HL-60/S4 (cell line): ENCODE measurements at regions not wholly inside any gene's neighbourhood (a gene's known extent, or its start where the extent isn't known, plus 50 kb on each side); places are given as distances from the start of the nearest gene placed in this dataset.

Experiments used
- in situ Hi-C: fragments of 300-500 bp; cut with MboI; formaldehyde crosslinking; loops from 2 replicates; pipeline ENCODE4 v1.14.3; 2022; ENCODE audit warnings: low sequenced_read_pairs

GRCh38 chr2:60070196-60070595 is 483.3 kb downstream of the BCL11A start:
- in situ Hi-C loops = no loop called here

GRCh38 chr2:60068755-60069154 is 484.7 kb downstream of the BCL11A start:
- in situ Hi-C loops = no loop called here

- in situ Hi-C loops = no loop called here
Observed at GRCh38 chr2:60067006-60067405, 486.4 kb downstream of the BCL11A start.

GRCh38 chr2:60066096-60066839 is 487.2 kb downstream of the BCL11A start:
- in situ Hi-C loops = no loop called here

- in situ Hi-C loops = no loop called here
Observed at GRCh38 chr2:60064687-60065389, 488.6 kb downstream of the BCL11A start.

- in situ Hi-C loops = no loop called here
Observed at GRCh38 chr2:60058781-60059180, 494.7 kb downstream of the BCL11A start.

- in situ Hi-C loops = no loop called here
Observed at GRCh38 chr2:60054571-60055340, 498.7 kb downstream of the BCL11A start.

- in situ Hi-C loops = no loop called here
Observed at GRCh38 chr2:60053791-60054190, 499.7 kb downstream of the BCL11A start.

GRCh38 chr2:60052601-60053000 is 500.9 kb downstream of the BCL11A start:
- in situ Hi-C loops = no loop called here

- in situ Hi-C loops = no loop called here
Observed at GRCh38 chr2:60051991-60052390, 501.5 kb downstream of the BCL11A start.

- in situ Hi-C loops = no loop called here
Observed at GRCh38 chr2:60047944-60048525, 505.4 kb downstream of the BCL11A start.

GRCh38 chr2:60047347-60047746 is 506.1 kb downstream of the BCL11A start:
- in situ Hi-C loops = no loop called here

GRCh38 chr2:60046529-60046928 is 506.9 kb downstream of the BCL11A start:
- in situ Hi-C loops = no loop called here

- in situ Hi-C loops = no loop called here
Observed at GRCh38 chr2:60045456-60045855, 508.0 kb downstream of the BCL11A start.

GRCh38 chr2:60044484-60044883 is 509.0 kb downstream of the BCL11A start:
- in situ Hi-C loops = no loop called here

GRCh38 chr2:60042023-60042422 is 511.4 kb downstream of the BCL11A start:
- in situ Hi-C loops = no loop called here

GRCh38 chr2:60033325-60033724 is 520.1 kb downstream of the BCL11A start:
- in situ Hi-C loops = no loop called here

GRCh38 chr2:60029566-60029883 is 523.9 kb downstream of the BCL11A start:
- in situ Hi-C loops = no loop called here

GRCh38 chr2:60028849-60029565 is 524.4 kb downstream of the BCL11A start:
- in situ Hi-C loops = no loop called here

GRCh38 chr2:60025496-60025895 is 528.0 kb downstream of the BCL11A start:
- in situ Hi-C loops = no loop called here
